Fibroblast of villous mesenchyme (primary cell): ENCODE measurements at regions not wholly inside any gene's neighbourhood (a gene's known extent, or its start where the extent isn't known, plus 50 kb on each side); places are given as distances from the start of the nearest gene placed in this dataset.
A peak's percentile ranks its signal among the peaks of the same experiment; 100 is the strongest.

Experiments
- DNase-seq: peaks from one replicate; pipeline ENCODE4 v3.0.0-alpha.2; 2010; ENCODE audit warnings: low read depth
- H3K4me3 ChIP-seq: 2 replicates; pipeline ENCODE4 v1.5.1; 2011; ENCODE audit warnings: low read depth, mild to moderate bottlenecking, low read length
- CTCF ChIP-seq: IDR thresholded peaks from 2 replicates; pipeline ENCODE4 v1.5.1; 2012; ENCODE audit warnings: low read depth, mild to moderate bottlenecking, low read length; ENCODE audit not compliant: insufficient read depth

- no peak overlapping the region for H3K4me3 ChIP-seq
- TF ChIP-seq CTCF, result no peak
- DNase-seq, result no peak
Measured at GRCh38 chr2:13156916-13157315, 440.2 kb downstream of the TRIB2 start.

- no peak overlapping the region for H3K4me3 ChIP-seq
- TF ChIP-seq CTCF, result no peak
- DNase-seq, result no peak
Measured at GRCh38 chr2:13158466-13158865, 441.7 kb downstream of the TRIB2 start.

- no peak overlapping the region for H3K4me3 ChIP-seq
- TF ChIP-seq CTCF, result no peak
- DNase-seq, result no peak
Measured at GRCh38 chr2:13180729-13181128, 464.0 kb downstream of the TRIB2 start.

GRCh38 chr2:13193075-13193474, 476.3 kb downstream of the TRIB2 start:
- TF ChIP-seq CTCF, result no peak
- H3K4me3 ChIP-seq, result no peak overlapping the region
- no peak for DNase-seq

- H3K4me3 ChIP-seq, result no peak overlapping the region
- TF ChIP-seq CTCF, result peak; percentile 20
- peak; percentile 6 for DNase-seq
Measured at GRCh38 chr2:13193900-13194299, 477.2 kb downstream of the TRIB2 start.

GRCh38 chr2:13195270-13195669, 478.5 kb downstream of the TRIB2 start:
- TF ChIP-seq CTCF, result no peak
- H3K4me3 ChIP-seq, result no peak overlapping the region
- DNase-seq, result no peak

- no peak for TF ChIP-seq CTCF
- no peak overlapping the region for H3K4me3 ChIP-seq
- DNase-seq, result no peak
Measured at GRCh38 chr2:13197248-13197647, 480.5 kb downstream of the TRIB2 start.
